Mesothelial cell of epicardium (in vitro differentiated cells): ENCODE measurements at regions not wholly inside any gene's neighbourhood (a gene's known extent, or its start where the extent isn't known, plus 50 kb on each side); places are given as distances from the start of the nearest gene placed in this dataset.
"Not testable (repeated sequence)": the region's sequence is repeated elsewhere in the genome, so short reads cannot be mapped to it uniquely, and the experiment has no call there.

Experiments used
- DNase-seq, 2 experiments: peaks; one replicate each; pipeline ENCODE4 v3.0.0; 2021; ENCODE audit warnings: low spot score in 2 of 2; ENCODE audit not compliant: unreplicated experiment in 2 of 2
- H3K27ac Mint-ChIP-seq: 2 replicates; pipeline ENCODE4 v1.8.0; 2021; ENCODE audit warnings: mixed read lengths
- H3K27me3 Mint-ChIP-seq: 2 replicates; pipeline ENCODE4 v1.8.0; 2021; ENCODE audit warnings: low read depth, mixed read lengths
- H3K36me3 Mint-ChIP-seq: 2 replicates; pipeline ENCODE4 v1.8.0; 2021; ENCODE audit warnings: mixed read lengths
- H3K4me1 Mint-ChIP-seq: 2 replicates; pipeline ENCODE4 v1.8.0; 2021; ENCODE audit warnings: mixed read lengths
- H3K4me3 Mint-ChIP-seq: 2 replicates; pipeline ENCODE4 v1.8.0; 2021; ENCODE audit warnings: mild to moderate bottlenecking, moderate library complexity, mixed read lengths
- H3K9me3 Mint-ChIP-seq: 2 replicates; pipeline ENCODE4 v1.8.0; 2021; ENCODE audit warnings: mixed read lengths
- TF ChIP-seq, protein P1 (sequence below): fragments of 200-600 bp; sonication (generic); IDR thresholded peaks from one replicate; pipeline ENCODE4 v1.5.0; 2021; ENCODE audit warnings: antibody characterized with exemption; ENCODE audit not compliant: unreplicated experiment

DNA sequence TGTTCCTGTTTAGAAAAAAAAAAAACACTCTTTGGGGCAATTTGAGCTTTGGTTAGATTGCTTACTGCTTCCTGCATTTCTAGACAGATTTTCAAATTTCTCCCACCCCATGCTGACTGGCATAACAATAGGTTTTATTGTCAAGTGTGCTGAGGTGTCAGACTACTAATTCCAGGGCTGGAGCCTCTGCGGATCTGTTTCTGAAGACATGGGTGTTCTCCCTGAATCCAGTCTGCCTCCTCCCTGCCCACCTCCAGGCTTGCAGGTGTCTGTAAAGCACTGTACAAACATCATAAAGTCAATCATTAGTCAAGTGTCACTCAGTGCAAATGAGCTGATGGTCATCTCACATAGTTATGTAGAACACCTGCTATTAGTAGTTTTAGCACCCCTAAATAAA lies 292.4 kb downstream of the GATA3 start:
- H3K36me3 Mint-ChIP-seq = peaks cover 3% of the 10 kb centered on the region
- peaks cover 4% of the 10 kb centered on the region for H3K9me3 Mint-ChIP-seq
- TF ChIP-seq, protein P1, sequence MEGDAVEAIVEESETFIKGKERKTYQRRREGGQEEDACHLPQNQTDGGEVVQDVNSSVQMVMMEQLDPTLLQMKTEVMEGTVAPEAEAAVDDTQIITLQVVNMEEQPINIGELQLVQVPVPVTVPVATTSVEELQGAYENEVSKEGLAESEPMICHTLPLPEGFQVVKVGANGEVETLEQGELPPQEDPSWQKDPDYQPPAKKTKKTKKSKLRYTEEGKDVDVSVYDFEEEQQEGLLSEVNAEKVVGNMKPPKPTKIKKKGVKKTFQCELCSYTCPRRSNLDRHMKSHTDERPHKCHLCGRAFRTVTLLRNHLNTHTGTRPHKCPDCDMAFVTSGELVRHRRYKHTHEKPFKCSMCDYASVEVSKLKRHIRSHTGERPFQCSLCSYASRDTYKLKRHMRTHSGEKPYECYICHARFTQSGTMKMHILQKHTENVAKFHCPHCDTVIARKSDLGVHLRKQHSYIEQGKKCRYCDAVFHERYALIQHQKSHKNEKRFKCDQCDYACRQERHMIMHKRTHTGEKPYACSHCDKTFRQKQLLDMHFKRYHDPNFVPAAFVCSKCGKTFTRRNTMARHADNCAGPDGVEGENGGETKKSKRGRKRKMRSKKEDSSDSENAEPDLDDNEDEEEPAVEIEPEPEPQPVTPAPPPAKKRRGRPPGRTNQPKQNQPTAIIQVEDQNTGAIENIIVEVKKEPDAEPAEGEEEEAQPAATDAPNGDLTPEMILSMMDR = no peak
- no peak overlapping the region for H3K27ac Mint-ChIP-seq
- no peak for DNase-seq
- no peaks in the 10 kb centered on the region for H3K27me3 Mint-ChIP-seq
- peaks cover 27% of the 10 kb centered on the region for H3K4me1 Mint-ChIP-seq
- H3K4me3 Mint-ChIP-seq = no peak overlapping the region

GRCh38 chr10:8347614-8348013 lies 293.1 kb downstream of the GATA3 start:
- H3K36me3 Mint-ChIP-seq, H3K27ac Mint-ChIP-seq, H3K27me3 Mint-ChIP-seq, DNase-seq, H3K9me3 Mint-ChIP-seq, H3K4me3 Mint-ChIP-seq: not testable (repeated sequence)
- peaks cover 32% of the 10 kb centered on the region for H3K4me1 Mint-ChIP-seq

DNA sequence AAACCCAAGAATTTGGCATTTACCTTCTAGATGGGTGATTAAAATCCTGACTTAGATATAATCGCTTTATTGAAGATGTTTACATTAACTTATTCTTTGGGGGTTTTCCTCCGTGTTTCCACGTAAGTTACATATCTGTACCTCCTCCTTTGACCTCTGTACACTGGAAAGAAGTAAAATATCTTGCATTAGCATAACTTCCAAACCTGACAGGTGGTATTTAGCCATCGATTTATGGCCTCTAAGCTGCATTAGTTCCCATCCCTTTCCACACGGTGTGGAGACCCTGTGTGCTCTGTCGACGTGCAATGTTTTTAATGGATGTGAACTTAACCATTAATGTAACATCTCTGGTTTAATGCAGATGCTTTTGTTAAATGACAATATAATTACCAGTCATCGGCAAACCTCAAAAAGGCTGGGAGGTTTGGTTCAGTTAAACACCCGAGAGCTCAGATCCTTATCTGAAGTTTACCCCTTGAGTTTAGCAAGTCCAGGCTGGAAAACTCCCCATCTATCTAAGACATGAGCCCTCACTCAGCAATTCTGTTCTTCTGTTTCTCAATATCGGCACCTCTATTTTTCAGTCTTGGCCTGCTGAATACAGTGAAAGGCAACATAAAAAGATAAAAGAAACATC lies 295.2 kb downstream of the GATA3 start:
- H3K36me3 Mint-ChIP-seq = no peaks in the 10 kb centered on the region
- no peaks in the 10 kb centered on the region for H3K9me3 Mint-ChIP-seq
- no peak for DNase-seq
- H3K4me3 Mint-ChIP-seq = peak overlapping the region; percentile 18
- peaks cover 37% of the 10 kb centered on the region for H3K4me1 Mint-ChIP-seq
- TF ChIP-seq, protein P1 = no peak
- peak overlapping the region; percentile 17 for H3K27ac Mint-ChIP-seq
- no peaks in the 10 kb centered on the region for H3K27me3 Mint-ChIP-seq

DNA sequence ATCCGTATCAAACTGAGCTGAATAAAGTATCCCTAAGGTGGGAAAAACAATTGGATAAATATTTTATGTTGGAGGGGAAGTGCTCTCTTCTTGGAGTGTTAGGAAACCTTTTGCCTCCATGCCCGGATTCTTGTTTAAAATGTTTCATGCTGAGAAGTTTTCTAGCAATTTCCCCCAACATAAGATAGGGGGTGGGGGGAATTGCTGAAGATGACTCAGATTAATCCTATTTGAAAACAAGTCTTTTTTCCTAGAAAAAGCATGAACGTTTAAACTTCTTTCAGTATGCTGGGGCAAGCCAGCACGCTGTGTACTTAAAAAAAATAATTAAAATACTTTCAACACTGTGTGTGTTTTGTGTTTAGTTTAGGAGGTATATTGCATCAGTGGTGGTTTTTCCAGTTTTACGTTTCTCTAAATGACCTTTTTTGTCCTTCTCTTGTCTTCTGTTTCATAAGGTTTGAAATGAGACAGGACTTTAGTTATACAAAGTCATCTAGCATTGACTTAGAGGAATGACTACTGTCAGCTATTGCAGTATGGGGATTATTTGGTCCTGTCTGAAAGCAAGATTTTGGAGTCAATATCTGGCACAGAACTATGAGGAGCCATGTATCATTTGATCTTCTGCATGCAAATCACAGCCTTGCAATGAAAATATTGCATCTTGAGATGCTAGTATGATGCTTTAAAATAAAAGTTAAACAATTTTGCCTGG lies 295.9 kb downstream of the GATA3 start:
- no peaks in the 10 kb centered on the region for H3K36me3 Mint-ChIP-seq
- no peaks in the 10 kb centered on the region for H3K9me3 Mint-ChIP-seq
- peak overlapping the region; percentile 18 for H3K4me3 Mint-ChIP-seq
- H3K27ac Mint-ChIP-seq = peak overlapping the region; percentile 17
- H3K4me1 Mint-ChIP-seq = peaks cover 37% of the 10 kb centered on the region
- H3K27me3 Mint-ChIP-seq = no peaks in the 10 kb centered on the region
- TF ChIP-seq, protein P1 = no peak
- no peak for DNase-seq

DNA sequence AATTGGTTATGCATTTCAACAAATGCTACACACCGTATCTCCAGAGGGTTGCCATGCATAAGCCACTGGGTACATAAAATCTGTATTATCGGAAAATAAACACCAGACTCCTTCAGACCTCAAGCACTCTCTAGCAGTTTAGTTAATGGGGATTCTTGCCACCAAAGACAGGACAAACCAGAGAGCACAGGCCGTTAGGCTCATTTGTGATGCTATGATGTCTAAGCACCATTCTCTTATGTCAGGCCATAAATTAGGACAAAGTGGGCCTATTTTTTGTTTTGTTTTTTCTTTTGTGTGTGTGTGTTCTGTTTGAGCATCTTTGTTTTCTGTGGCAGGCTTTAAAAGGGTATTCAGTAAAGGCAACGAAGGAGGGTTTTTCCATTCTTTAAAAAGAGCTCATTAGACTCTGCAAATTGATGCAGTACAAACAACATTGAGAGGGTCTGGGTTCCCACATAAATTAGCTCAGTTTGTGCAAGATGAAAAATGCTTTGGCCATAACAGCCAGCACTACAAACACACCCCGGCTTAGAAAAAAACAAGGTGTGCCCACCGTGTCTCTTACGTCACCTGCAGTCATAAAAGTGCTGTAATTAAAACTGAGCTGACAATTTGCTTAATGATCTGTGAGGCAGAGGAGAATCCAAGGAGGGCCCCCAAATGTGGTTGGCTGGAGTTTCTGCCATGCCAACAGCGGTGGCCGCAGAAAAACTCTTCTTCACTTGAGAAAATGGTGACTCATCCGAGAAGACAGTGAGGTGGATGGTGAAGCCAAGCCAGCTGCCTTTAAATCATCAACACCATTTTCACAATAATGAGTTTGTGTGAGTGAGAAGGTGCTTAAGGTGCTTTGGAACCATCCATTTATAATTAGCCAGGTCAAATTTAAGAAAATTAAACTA lies 297.9 kb downstream of the GATA3 start:
- no peak for DNase-seq
- Mint-ChIP-seq H3K4me3 (no peak overlapping the region), H3K27me3 (peaks cover 1% of the 10 kb centered on the region), H3K36me3 (no peaks in the 10 kb centered on the region), H3K27ac (no peak overlapping the region), H3K4me1 (peaks cover 28% of the 10 kb centered on the region), H3K9me3 (no peaks in the 10 kb centered on the region)
- TF ChIP-seq, protein P1 = no peak
